Activated CD4-positive, alpha-beta T cell treated with anti-CD3 and anti-CD28 coated beads, Interleukin-2, amount 10 ng/mL, durations not matched to agents 24 days and 14 days (primary cell): ENCODE measurements at regions not wholly inside any gene's neighbourhood (a gene's known extent, or its start where the extent isn't known, plus 50 kb on each side); places are given as distances from the start of the nearest gene placed in this dataset.

ENCODE experiments used
- DNase-seq: peaks from one replicate; pipeline ENCODE4 v3.0.0; 2022
- H3K27ac Mint-ChIP-seq: one replicate; pipeline ENCODE4 v1.8.0; 2022; ENCODE audit warnings: mild to moderate bottlenecking, mixed read lengths
- H3K27me3 Mint-ChIP-seq: one replicate; pipeline ENCODE4 v1.8.0; 2022; ENCODE audit warnings: mixed read lengths
- H3K36me3 Mint-ChIP-seq: one replicate; pipeline ENCODE4 v1.8.0; 2022; ENCODE audit warnings: low read depth, mild to moderate bottlenecking, mixed read lengths
- H3K4me1 Mint-ChIP-seq: one replicate; pipeline ENCODE4 v1.8.0; 2021; ENCODE audit warnings: mixed read lengths
- H3K4me3 Mint-ChIP-seq: one replicate; pipeline ENCODE4 v1.8.0; 2022; ENCODE audit warnings: mild to moderate bottlenecking, moderate library complexity, mixed read lengths
- H3K9me3 Mint-ChIP-seq: one replicate; pipeline ENCODE4 v1.8.0; 2021; ENCODE audit warnings: mixed read lengths
- intact Hi-C: fragments of 100-400 bp; cut with micrococcal nuclease; formaldehyde crosslinking; loops from one replicate; pipeline ENCODE4 v1.15.1; 2023

- intact Hi-C loops: no loop called here
- Mint-ChIP-seq H3K36me3 (no peaks in the 10 kb centered on the region), H3K4me3 (no peak overlapping the region), H3K27ac (no peak overlapping the region), H3K4me1 (no peaks in the 10 kb centered on the region), H3K27me3 (no peaks in the 10 kb centered on the region), H3K9me3 (peaks cover 6% of the 10 kb centered on the region)
- DNase-seq: no peak
Observed at GRCh38 chr7:153515359-153515758, 536.8 kb upstream of the DPP6 start.

DNA sequence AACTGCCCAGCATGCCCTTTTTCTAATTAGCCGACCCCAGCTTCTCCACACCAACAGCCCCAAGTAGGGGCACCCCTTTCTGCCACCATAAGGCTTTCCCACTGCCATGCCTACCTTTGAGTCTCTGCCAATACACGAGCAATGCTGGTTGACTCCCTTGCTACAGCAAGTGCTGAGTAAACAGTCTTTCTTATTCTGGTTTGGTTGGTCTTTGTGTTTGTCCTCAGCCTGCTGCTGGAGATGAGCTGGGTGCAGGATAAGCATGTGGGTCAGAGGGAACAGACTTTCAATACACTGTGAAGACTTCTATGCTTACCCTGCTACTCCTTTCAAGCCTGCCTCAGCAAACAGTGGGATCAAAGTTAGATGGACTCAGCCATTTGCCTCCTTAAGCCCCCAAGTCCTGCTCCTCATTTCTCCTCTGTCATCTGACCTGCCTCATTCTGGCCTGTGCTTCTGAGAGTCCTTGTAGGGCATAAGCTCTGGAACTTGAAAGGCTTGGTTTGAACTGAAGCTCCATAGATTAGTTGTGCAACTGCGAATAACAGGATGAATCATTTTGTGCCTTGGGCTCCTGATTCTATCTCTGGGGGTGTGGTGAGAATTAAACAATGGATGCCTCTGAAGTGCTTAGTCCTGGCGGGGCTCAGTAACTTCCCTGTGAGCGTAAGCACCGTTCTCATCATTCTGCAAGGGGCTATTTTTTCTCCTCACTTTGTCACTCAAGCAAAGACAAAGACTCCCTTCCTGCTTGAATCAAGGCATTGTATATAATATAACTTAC is 533.8 kb upstream of the DPP6 start:
- no peaks in the 10 kb centered on the region for H3K4me1 Mint-ChIP-seq
- H3K9me3 Mint-ChIP-seq: peaks cover 6% of the 10 kb centered on the region
- DNase-seq: no peak
- H3K27ac Mint-ChIP-seq: no peak overlapping the region
- no peaks in the 10 kb centered on the region for H3K36me3 Mint-ChIP-seq
- intact Hi-C loops: no loop called here
- no peak overlapping the region for H3K4me3 Mint-ChIP-seq
- no peaks in the 10 kb centered on the region for H3K27me3 Mint-ChIP-seq

DNA sequence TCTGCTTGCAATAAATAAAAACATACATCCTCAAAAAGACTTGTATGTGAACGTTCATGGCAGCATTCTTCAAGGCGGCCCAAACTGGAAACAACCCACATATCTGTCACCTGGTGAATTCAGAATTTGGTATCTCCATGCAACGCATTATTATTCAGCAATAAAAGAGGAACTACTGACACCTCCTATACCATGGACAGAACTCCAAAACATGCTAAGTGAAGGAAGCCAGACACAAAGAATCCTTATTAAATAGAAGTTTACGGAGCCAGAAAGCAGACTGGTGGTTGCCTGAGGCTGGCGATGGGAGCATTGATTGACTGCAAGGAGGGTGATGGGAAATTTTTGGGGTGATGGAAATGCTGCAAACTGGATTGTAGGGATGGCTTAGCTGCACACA is 530.8 kb upstream of the DPP6 start:
- H3K36me3 Mint-ChIP-seq: no peaks in the 10 kb centered on the region

DNA sequence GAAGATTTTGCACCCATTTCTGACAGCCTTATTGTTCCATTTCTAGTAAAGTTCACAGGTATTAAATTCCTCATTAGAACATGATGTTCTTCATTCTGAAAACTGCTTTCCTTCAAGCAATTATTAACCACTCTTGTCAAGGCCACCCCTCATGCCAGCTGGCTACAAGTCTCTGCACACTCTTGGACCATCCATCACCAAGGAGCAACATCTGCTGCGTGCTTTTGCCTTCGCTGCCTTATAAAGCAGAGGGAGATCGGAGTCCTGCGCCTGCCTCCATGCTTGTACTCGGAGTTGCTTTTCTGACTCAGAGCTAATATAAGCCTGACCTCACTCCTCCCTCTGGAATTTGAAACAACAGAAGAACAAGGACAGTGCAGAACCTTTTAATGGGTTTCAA is 529.9 kb upstream of the DPP6 start:
- Mint-ChIP-seq H3K9me3 (no peaks in the 10 kb centered on the region), H3K36me3 (no peaks in the 10 kb centered on the region), H3K4me3 (no peak overlapping the region), H3K27ac (no peak overlapping the region), H3K4me1 (no peaks in the 10 kb centered on the region), H3K27me3 (no peaks in the 10 kb centered on the region)
- intact Hi-C loops: no loop called here
- no peak for DNase-seq

More for the DNA sequence above, 530.8 kb upstream of the DPP6 start:
- DNase-seq: no peak
- Mint-ChIP-seq H3K27ac (no peak overlapping the region), H3K9me3 (no peaks in the 10 kb centered on the region), H3K4me3 (no peak overlapping the region), H3K27me3 (no peaks in the 10 kb centered on the region), H3K4me1 (no peaks in the 10 kb centered on the region)
- intact Hi-C loops: no loop called here

GRCh38 chr7:153523320-153524015 is 528.7 kb upstream of the DPP6 start:
- DNase-seq: no peak
- intact Hi-C loops: no loop called here
- Mint-ChIP-seq H3K4me3 (no peak overlapping the region), H3K27ac (no peak overlapping the region), H3K9me3 (no peaks in the 10 kb centered on the region), H3K36me3 (no peaks in the 10 kb centered on the region), H3K4me1 (no peaks in the 10 kb centered on the region), H3K27me3 (no peaks in the 10 kb centered on the region)

DNA sequence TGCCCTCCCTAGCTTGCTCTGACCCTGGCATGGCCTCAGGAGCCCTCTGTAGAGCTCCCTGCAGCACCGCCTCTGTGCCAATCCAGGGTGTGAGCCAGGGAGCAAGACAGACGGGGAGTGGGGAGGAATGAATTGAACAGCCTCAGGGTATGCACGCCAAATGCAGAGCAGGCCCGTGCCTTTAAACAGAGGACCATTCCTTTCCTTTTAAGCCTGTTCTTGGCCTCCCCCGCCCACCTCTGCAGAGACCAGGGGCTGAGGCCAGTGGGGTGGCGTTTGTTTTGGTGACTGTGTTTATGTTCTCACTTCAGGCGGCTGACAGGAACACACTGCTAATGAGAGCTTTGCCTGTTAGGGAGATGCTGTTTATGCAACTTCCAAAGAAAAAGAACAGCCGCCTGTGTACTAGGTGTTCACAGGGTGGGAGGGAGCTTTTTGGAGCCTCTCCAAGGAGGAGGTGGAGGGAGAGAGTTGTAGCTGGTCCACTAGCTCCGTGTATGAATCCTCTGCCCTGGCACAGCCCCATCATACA is 528.1 kb upstream of the DPP6 start:
- no peak for DNase-seq
- H3K9me3 Mint-ChIP-seq: no peaks in the 10 kb centered on the region
- intact Hi-C loops: no loop called here
- H3K4me3 Mint-ChIP-seq: no peak overlapping the region
- no peaks in the 10 kb centered on the region for H3K4me1 Mint-ChIP-seq
- no peaks in the 10 kb centered on the region for H3K27me3 Mint-ChIP-seq
- no peak overlapping the region for H3K27ac Mint-ChIP-seq
- no peaks in the 10 kb centered on the region for H3K36me3 Mint-ChIP-seq

GRCh38 chr7:153529100-153529499 is 523.1 kb upstream of the DPP6 start:
- Mint-ChIP-seq H3K4me1 (no peaks in the 10 kb centered on the region), H3K4me3 (no peak overlapping the region), H3K27ac (no peak overlapping the region), H3K36me3 (no peaks in the 10 kb centered on the region), H3K27me3 (no peaks in the 10 kb centered on the region), H3K9me3 (peaks cover 5% of the 10 kb centered on the region)
- intact Hi-C loops: no loop called here
- no peak for DNase-seq

- no peak for DNase-seq
- H3K4me1 Mint-ChIP-seq: no peaks in the 10 kb centered on the region
- no peak overlapping the region for H3K27ac Mint-ChIP-seq
- intact Hi-C loops: no loop called here
- H3K36me3 Mint-ChIP-seq: no peaks in the 10 kb centered on the region
- peaks cover 5% of the 10 kb centered on the region for H3K9me3 Mint-ChIP-seq
- no peak overlapping the region for H3K4me3 Mint-ChIP-seq
- no peaks in the 10 kb centered on the region for H3K27me3 Mint-ChIP-seq
Observed at GRCh38 chr7:153529651-153530165, 522.5 kb upstream of the DPP6 start.

DNA sequence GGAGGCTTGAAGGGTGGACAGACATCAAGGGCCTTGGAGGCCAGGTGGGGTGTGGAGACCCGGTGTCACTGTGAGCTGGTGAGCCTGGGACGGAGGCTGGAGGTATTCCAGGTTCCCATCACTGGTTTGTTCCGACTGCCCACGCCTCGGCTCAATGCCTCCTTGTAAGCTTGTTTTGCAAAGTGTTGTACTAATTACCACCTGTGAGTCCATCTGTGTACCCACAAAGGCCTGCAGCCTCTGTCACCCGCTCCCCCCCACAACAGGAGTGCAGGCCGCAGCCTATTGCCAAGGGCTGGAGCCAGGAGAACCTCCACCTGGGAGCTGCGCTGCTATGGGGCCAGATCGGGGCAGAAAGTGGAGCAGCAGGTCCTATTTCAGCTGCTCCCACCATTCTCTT is 521.8 kb upstream of the DPP6 start:
- peaks cover 5% of the 10 kb centered on the region for H3K9me3 Mint-ChIP-seq
- no peak overlapping the region for H3K4me3 Mint-ChIP-seq
- H3K4me1 Mint-ChIP-seq: no peaks in the 10 kb centered on the region
- H3K36me3 Mint-ChIP-seq: no peaks in the 10 kb centered on the region
- DNase-seq: no peak
- intact Hi-C loops: no loop called here
- H3K27me3 Mint-ChIP-seq: no peaks in the 10 kb centered on the region
- H3K27ac Mint-ChIP-seq: no peak overlapping the region

DNA sequence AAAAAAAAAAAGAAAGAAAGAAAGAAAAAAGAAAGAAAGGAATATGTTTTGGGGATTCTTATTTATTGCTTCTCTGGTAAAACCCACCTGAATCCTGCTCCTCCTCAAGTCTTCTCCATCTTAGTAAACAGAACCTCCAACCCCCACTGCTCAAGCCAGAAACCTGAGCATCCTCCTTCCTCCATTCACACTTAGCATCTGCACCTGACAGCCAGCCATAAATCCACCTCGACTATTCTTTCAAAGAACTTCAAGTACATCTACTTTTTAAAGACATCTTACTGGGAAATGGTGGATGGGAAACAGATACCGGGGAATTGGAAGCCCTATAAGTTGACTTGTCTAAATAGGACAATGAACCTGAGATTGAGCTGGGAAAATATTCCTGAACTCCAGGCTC is 519.9 kb upstream of the DPP6 start:
- H3K4me3 Mint-ChIP-seq: no peak overlapping the region
- intact Hi-C loops: no loop called here
- no peaks in the 10 kb centered on the region for H3K27me3 Mint-ChIP-seq
- no peaks in the 10 kb centered on the region for H3K4me1 Mint-ChIP-seq
- no peaks in the 10 kb centered on the region for H3K36me3 Mint-ChIP-seq
- H3K27ac Mint-ChIP-seq: no peak overlapping the region
- H3K9me3 Mint-ChIP-seq: peaks cover 5% of the 10 kb centered on the region
- DNase-seq: no peak

GRCh38 chr7:153537271-153537670 is 514.9 kb upstream of the DPP6 start:
- no peak for DNase-seq
- intact Hi-C loops: no loop called here
- H3K4me1 Mint-ChIP-seq: no peaks in the 10 kb centered on the region
- no peak overlapping the region for H3K4me3 Mint-ChIP-seq
- no peaks in the 10 kb centered on the region for H3K9me3 Mint-ChIP-seq
- H3K27ac Mint-ChIP-seq: no peak overlapping the region
- no peaks in the 10 kb centered on the region for H3K27me3 Mint-ChIP-seq
- no peaks in the 10 kb centered on the region for H3K36me3 Mint-ChIP-seq

DNA sequence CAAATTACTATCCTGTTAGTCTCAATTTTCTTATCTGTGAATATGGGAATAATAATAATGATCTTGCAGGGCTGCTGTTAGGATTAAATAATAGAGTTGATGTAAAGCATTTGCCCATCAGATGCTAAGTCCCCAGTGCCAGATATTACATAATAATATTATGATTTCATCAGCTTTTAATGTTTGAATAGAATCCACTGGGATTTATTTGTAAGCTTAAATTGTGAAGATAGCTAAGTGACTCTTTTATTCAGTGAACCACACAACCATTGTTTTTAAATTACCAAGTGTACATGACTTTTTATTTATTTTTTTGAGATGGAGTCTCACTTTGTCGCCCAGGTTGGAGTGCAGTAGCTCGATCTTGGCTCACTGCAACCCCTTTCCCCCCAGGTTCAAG is 510.3 kb upstream of the DPP6 start:
- Mint-ChIP-seq H3K4me3 (no peak overlapping the region), H3K27ac (no peak overlapping the region), H3K36me3 (no peaks in the 10 kb centered on the region), H3K4me1 (no peaks in the 10 kb centered on the region), H3K9me3 (no peaks in the 10 kb centered on the region), H3K27me3 (no peaks in the 10 kb centered on the region)
- intact Hi-C loops: no loop called here
- DNase-seq: no peak

- H3K27ac Mint-ChIP-seq: no peak overlapping the region
- no peaks in the 10 kb centered on the region for H3K9me3 Mint-ChIP-seq
- H3K36me3 Mint-ChIP-seq: no peaks in the 10 kb centered on the region
- no peak for DNase-seq
- H3K4me1 Mint-ChIP-seq: no peaks in the 10 kb centered on the region
- no peaks in the 10 kb centered on the region for H3K27me3 Mint-ChIP-seq
- intact Hi-C loops: no loop called here
- no peak overlapping the region for H3K4me3 Mint-ChIP-seq
Observed at GRCh38 chr7:153543232-153543631, 509.0 kb upstream of the DPP6 start.

GRCh38 chr7:153550173-153550572 is 502.0 kb upstream of the DPP6 start:
- no peaks in the 10 kb centered on the region for H3K4me1 Mint-ChIP-seq
- DNase-seq: no peak
- H3K36me3 Mint-ChIP-seq: no peaks in the 10 kb centered on the region
- H3K27ac Mint-ChIP-seq: no peak overlapping the region
- H3K9me3 Mint-ChIP-seq: no peaks in the 10 kb centered on the region
- no peak overlapping the region for H3K4me3 Mint-ChIP-seq
- intact Hi-C loops: no loop called here
- no peaks in the 10 kb centered on the region for H3K27me3 Mint-ChIP-seq
